AG08395 (cell line): ENCODE measurements at regions not wholly inside any gene's neighbourhood (a gene's known extent, or its start where the extent isn't known, plus 50 kb on each side); places are given as distances from the start of the nearest gene placed in this dataset.

Experiments
- DNase-seq: peaks from one replicate; pipeline ENCODE4 v3.0.0; 2012; ENCODE audit warnings: mixed read lengths, low spot score

GRCh38 chr20:24052599-24053275 is 64.2 kb upstream of the GGTLC1 start:
- no peak for DNase-seq

- DNase-seq = no peak
These were observed 62.6 kb upstream of the GGTLC1 start for GRCh38 chr20:24051160-24051559.

- DNase-seq = no peak
These were observed 61.5 kb upstream of the GGTLC1 start for GRCh38 chr20:24050119-24050518.

GRCh38 chr20:24049081-24049480 is 60.5 kb upstream of the GGTLC1 start:
- DNase-seq = no peak

- DNase-seq = no peak
These were observed 59.5 kb upstream of the GGTLC1 start for GRCh38 chr20:24048024-24048611.

- DNase-seq = no peak
These were observed 58.3 kb upstream of the GGTLC1 start for GRCh38 chr20:24046888-24047287.

- DNase-seq = no peak
These were observed 57.2 kb upstream of the GGTLC1 start for GRCh38 chr20:24045621-24046318.

GRCh38 chr20:24043294-24043693 is 54.7 kb upstream of the GGTLC1 start:
- no peak for DNase-seq

- DNase-seq = no peak
These were observed 54.1 kb upstream of the GGTLC1 start for GRCh38 chr20:24042646-24043045.

GRCh38 chr20:24040896-24041459 is 52.4 kb upstream of the GGTLC1 start:
- DNase-seq = no peak

GRCh38 chr20:24039196-24039595 is 50.6 kb upstream of the GGTLC1 start:
- DNase-seq = no peak
